T-cell (primary cell): ENCODE measurements at regions not wholly inside any gene's neighbourhood (a gene's known extent, or its start where the extent isn't known, plus 50 kb on each side); places are given as distances from the start of the nearest gene placed in this dataset.

Experiments used
- ATAC-seq, 4 experiments: fragments of 200-7000 bp in 3 of 4; fragments of 150-1000 bp in 1 of 4; cut with Tn5 transposase; replicated peaks in 1 of 4; 1 replicate in 3 of 4; 2 replicates in 1 of 4; pipeline ENCODE4 v1.10.0; 2021; ENCODE audit warnings: moderate library complexity in 3 of 4, mild to moderate bottlenecking in 2 of 4, moderate number of reproducible peaks in 1 of 4
- CTCF ChIA-PET, 2 donors: fragments of 300-600 bp; sonication (Branson Sonifier 250); formaldehyde crosslinking; loops; one replicate each; lab custom pipeline; 2022; ENCODE audit warnings: antibody characterized with exemption in 2 of 2; lab: Charles Lee
- POLR2A ChIA-PET, 2 donors: fragments of 300-600 bp; sonication (Branson Sonifier 250); formaldehyde crosslinking; loops; one replicate each; lab custom pipeline; 2022; ENCODE audit warnings: antibody characterized with exemption in 2 of 2; lab: Charles Lee
- DNase-seq, 35 experiments: peaks; one replicate each; pipeline versions ENCODE4 v3.0.0 to v3.0.0-alpha.2; 2013 to 2023
- H3K27ac ChIP-seq: one replicate; pipeline ENCODE4 v1.5.1; 2013; ENCODE audit warnings: low read length
- H3K27me3 ChIP-seq, 2 experiments: replicated peaks in 1 of 2; 1 replicate in 1 of 2; 2 replicates in 1 of 2; pipeline versions ENCODE4 v1.6.1 to v1.7.0; 2013; ENCODE audit warnings: low read length in 1 of 2, mixed read lengths in 1 of 2; ENCODE audit not compliant: control insufficient read depth in 2 of 2, insufficient read depth in 2 of 2; ENCODE audit errors: extremely low read depth in 1 of 2
- H3K36me3 ChIP-seq, 2 donors: 1 replicate in 1 of 2; 2 replicates in 1 of 2; pipeline versions ENCODE4 v1.6.1 to v1.7.0; 2013; ENCODE audit warnings: low read length in 1 of 2; ENCODE audit not compliant: control insufficient read depth in 2 of 2, insufficient read depth in 1 of 2; ENCODE audit errors: extremely low read depth in 1 of 2
- H3K4me1 ChIP-seq, 2 experiments: 1 replicate in 1 of 2; 2 replicates in 1 of 2; pipeline versions ENCODE4 v1.6.1 to v1.7.0; 2013; ENCODE audit warnings: low read length in 2 of 2, mixed read lengths in 1 of 2; ENCODE audit not compliant: insufficient read depth in 2 of 2, control insufficient read depth in 1 of 2; ENCODE audit errors: extremely low read depth in 1 of 2
- H3K4me3 ChIP-seq, 2 donors: 1 replicate in 1 of 2; 2 replicates in 1 of 2; pipeline versions ENCODE4 v1.5.1 to v1.7.0; 2013; ENCODE audit warnings: mild to moderate bottlenecking in 2 of 2, low read length in 1 of 2, moderate library complexity in 1 of 2; ENCODE audit not compliant: control insufficient read depth in 1 of 2; ENCODE audit errors: extremely low read depth in 1 of 2
- H3K9me3 ChIP-seq: 2 replicates; pipeline ENCODE4 v1.7.0; 2013
- H3K27ac Mint-ChIP-seq, 2 donors: one replicate each; pipeline ENCODE4 v1.8.0; 2020 to 2021; ENCODE audit warnings: mild to moderate bottlenecking in 2 of 2, mixed read lengths in 2 of 2
- H3K27me3 Mint-ChIP-seq, 2 donors: one replicate each; pipeline ENCODE4 v1.8.0; 2021 to 2022; ENCODE audit warnings: mixed read lengths in 2 of 2
- H3K36me3 Mint-ChIP-seq: one replicate; pipeline ENCODE4 v1.8.0; 2021; ENCODE audit warnings: mixed read lengths
- H3K4me1 Mint-ChIP-seq, 3 donors: one replicate each; pipeline ENCODE4 v1.8.0; 2020 to 2022; ENCODE audit warnings: mixed read lengths in 3 of 3, mild to moderate bottlenecking in 1 of 3
- H3K4me3 Mint-ChIP-seq, 3 donors: one replicate each; pipeline ENCODE4 v1.8.0; 2020 to 2022; ENCODE audit warnings: mild to moderate bottlenecking in 3 of 3, mixed read lengths in 3 of 3, moderate library complexity in 3 of 3
- H3K9me3 Mint-ChIP-seq, 3 donors: one replicate each; pipeline ENCODE4 v1.8.0; 2020 to 2022; ENCODE audit warnings: mixed read lengths in 3 of 3
- WGBS: methylation state at CpG from one replicate; pipeline ENCODE4 v1.1.5; 2013; ENCODE audit warnings: missing lambda C conversion rate; ENCODE audit not compliant: insufficient coverage; 5-methylcytosine and 5-hydroxymethylcytosine counted together

DNA sequence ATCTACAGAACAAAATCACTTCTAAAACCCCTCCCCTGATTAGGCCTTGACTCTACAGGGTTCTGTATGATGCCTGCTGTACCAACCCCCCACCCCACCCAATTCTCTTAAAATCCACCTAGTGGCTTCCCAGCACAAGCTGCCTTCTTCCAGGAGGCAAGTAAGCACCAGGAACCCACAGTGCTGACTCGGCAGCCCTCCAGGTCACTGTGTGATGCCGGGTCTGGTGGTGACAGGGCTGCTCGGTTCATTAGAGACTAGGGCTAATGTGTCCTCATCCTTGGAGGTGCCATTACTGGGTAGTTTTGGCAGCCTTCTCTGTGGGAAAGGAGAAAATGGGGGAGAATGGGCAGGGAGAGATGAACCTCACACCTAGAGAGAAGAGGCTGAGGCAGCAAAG lies 363.5 kb downstream of the PTPRU start:
- Histone ChIP-seq H3K4me3 (no peak overlapping the region), H3K36me3 (no peaks in the 10 kb centered on the region), H3K27ac (no peak overlapping the region), H3K27me3 (peaks cover 0 to 13% of the 10 kb centered on the region in 2 experiments), H3K9me3 (no peaks in the 10 kb centered on the region), H3K4me1 (no peaks in the 10 kb centered on the region)
- POLR2A ChIA-PET = no interaction called here
- DNase-seq (no peak), ATAC-seq (no peak)
- Mint-ChIP-seq H3K27ac (no peak overlapping the region), H3K4me1 (no peaks in the 10 kb centered on the region), H3K27me3 (peaks cover 21 to 28% of the 10 kb centered on the region in 2 donors), H3K9me3 (no peaks in the 10 kb centered on the region), H3K36me3 (no peaks in the 10 kb centered on the region), H3K4me3 (no peak overlapping the region)
- 44% methylated on average over 3 of the region's 3 CpGs for WGBS
- CTCF ChIA-PET = no interaction called here

GRCh38 chr1:29599071-29599470 lies 362.7 kb downstream of the PTPRU start:
- no peak for DNase-seq
- no peaks in the 10 kb centered on the region for H3K4me1 Mint-ChIP-seq
- H3K27ac Mint-ChIP-seq = no peak overlapping the region
- peaks cover 0 to 17% of the 10 kb centered on the region in 2 experiments for H3K27me3 ChIP-seq
- H3K36me3 Mint-ChIP-seq = no peaks in the 10 kb centered on the region
- H3K9me3 ChIP-seq = no peaks in the 10 kb centered on the region
- POLR2A ChIA-PET = no interaction called here
- no peak overlapping the region for H3K4me3 ChIP-seq
- H3K27me3 Mint-ChIP-seq = peaks cover 21 to 28% of the 10 kb centered on the region in 2 donors
- no peak for ATAC-seq
- H3K27ac ChIP-seq = no peak overlapping the region
- H3K4me3 Mint-ChIP-seq = no peak overlapping the region
- no peaks in the 10 kb centered on the region for H3K4me1 ChIP-seq
- CTCF ChIA-PET = no interaction called here
- 76% methylated on average over 4 of the region's 5 CpGs for WGBS
- H3K36me3 ChIP-seq = no peaks in the 10 kb centered on the region
- H3K9me3 Mint-ChIP-seq = no peaks in the 10 kb centered on the region

GRCh38 chr1:29597861-29598260 lies 361.5 kb downstream of the PTPRU start:
- Histone ChIP-seq H3K27me3 (peaks cover 0 to 26% of the 10 kb centered on the region in 2 experiments), H3K4me1 (no peaks in the 10 kb centered on the region), H3K4me3 (no peak overlapping the region), H3K27ac (no peak overlapping the region), H3K9me3 (no peaks in the 10 kb centered on the region), H3K36me3 (no peaks in the 10 kb centered on the region)
- no peak overlapping the region for H3K4me3 Mint-ChIP-seq
- ChIA-PET CTCF (no interaction called here), POLR2A (no interaction called here)
- H3K9me3 Mint-ChIP-seq = no peaks in the 10 kb centered on the region
- no peak overlapping the region for H3K27ac Mint-ChIP-seq
- DNase-seq (no peak), ATAC-seq (no peak)
- WGBS = 93% methylated on average over 2 of the region's 5 CpGs
- H3K4me1 Mint-ChIP-seq = no peaks in the 10 kb centered on the region
- no peaks in the 10 kb centered on the region for H3K36me3 Mint-ChIP-seq
- H3K27me3 Mint-ChIP-seq = peaks cover 21 to 29% of the 10 kb centered on the region in 2 donors

GRCh38 chr1:29593601-29594382 lies 357.5 kb downstream of the PTPRU start:
- H3K4me3 Mint-ChIP-seq = no peak overlapping the region
- no peaks in the 10 kb centered on the region for H3K36me3 Mint-ChIP-seq
- ATAC-seq (no peak), DNase-seq (no peak)
- Histone ChIP-seq H3K36me3 (no peaks in the 10 kb centered on the region), H3K27ac (no peak overlapping the region), H3K9me3 (no peaks in the 10 kb centered on the region), H3K27me3 (peaks cover 0 to 30% of the 10 kb centered on the region in 2 experiments), H3K4me3 (no peak overlapping the region), H3K4me1 (no peaks in the 10 kb centered on the region)
- no peak overlapping the region for H3K27ac Mint-ChIP-seq
- H3K27me3 Mint-ChIP-seq = peaks cover 13 to 21% of the 10 kb centered on the region in 2 donors
- WGBS = 49% methylated on average over 4 of the region's 4 CpGs
- ChIA-PET POLR2A (no interaction called here), CTCF (no interaction called here)
- peaks cover 0 to 6% (median 0%) of the 10 kb centered on the region in 3 donors for H3K9me3 Mint-ChIP-seq
- H3K4me1 Mint-ChIP-seq = no peaks in the 10 kb centered on the region

DNA sequence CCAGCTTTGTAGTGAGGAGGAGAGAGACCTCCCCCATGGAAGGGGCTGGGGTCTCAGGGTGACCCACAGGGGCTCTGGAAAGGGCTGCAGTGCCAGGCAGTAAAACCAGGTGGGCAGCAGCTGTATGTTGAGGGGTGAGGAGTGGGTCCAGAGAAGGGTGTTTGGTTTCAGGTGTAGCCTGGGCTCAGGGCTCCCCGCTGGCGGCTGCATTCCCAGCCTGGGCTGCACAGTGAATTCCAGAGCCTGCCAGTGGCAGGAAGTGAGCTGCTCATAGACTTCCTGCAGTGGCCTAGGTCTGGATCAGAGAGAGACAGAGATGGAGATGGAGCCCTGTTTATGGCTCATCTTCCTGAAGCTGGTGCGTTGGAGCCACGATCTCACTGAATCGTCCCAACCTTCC lies 356.4 kb downstream of the PTPRU start:
- Mint-ChIP-seq H3K27ac (no peak overlapping the region), H3K9me3 (peaks cover 0 to 6% (median 0%) of the 10 kb centered on the region in 3 donors), H3K4me3 (no peak overlapping the region), H3K27me3 (peaks cover 10 to 19% of the 10 kb centered on the region in 2 donors), H3K4me1 (no peaks in the 10 kb centered on the region), H3K36me3 (no peaks in the 10 kb centered on the region)
- Histone ChIP-seq H3K27me3 (peaks cover 0 to 30% of the 10 kb centered on the region in 2 experiments), H3K36me3 (no peaks in the 10 kb centered on the region), H3K4me1 (no peaks in the 10 kb centered on the region), H3K9me3 (no peaks in the 10 kb centered on the region), H3K27ac (no peak overlapping the region), H3K4me3 (no peak overlapping the region)
- CTCF ChIA-PET = no interaction called here
- DNase-seq (no peak), ATAC-seq (no peak)
- WGBS = 41% methylated on average over 5 of the region's 5 CpGs
- POLR2A ChIA-PET = no interaction called here

GRCh38 chr1:29592261-29592615 lies 355.9 kb downstream of the PTPRU start:
- ATAC-seq (no peak), DNase-seq (no peak)
- Mint-ChIP-seq H3K4me1 (no peaks in the 10 kb centered on the region), H3K27me3 (peaks cover 10 to 21% of the 10 kb centered on the region in 2 donors), H3K36me3 (no peaks in the 10 kb centered on the region), H3K9me3 (peaks cover 0 to 6% (median 0%) of the 10 kb centered on the region in 3 donors), H3K4me3 (no peak overlapping the region), H3K27ac (no peak overlapping the region)
- Histone ChIP-seq H3K27ac (no peak overlapping the region), H3K4me3 (no peak overlapping the region), H3K4me1 (no peaks in the 10 kb centered on the region), H3K36me3 (no peaks in the 10 kb centered on the region), H3K27me3 (peaks cover 0 to 30% of the 10 kb centered on the region in 2 experiments), H3K9me3 (no peaks in the 10 kb centered on the region)
- ChIA-PET POLR2A (no interaction called here), CTCF (no interaction called here)
- 51% methylated on average over 3 of the region's 6 CpGs for WGBS
